PC-3 (cell line): ENCODE measurements at regions not wholly inside any gene's neighbourhood (a gene's known extent, or its start where the extent isn't known, plus 50 kb on each side); places are given as distances from the start of the nearest gene placed in this dataset.

Experiments used
- ATAC-seq: fragments of 200-7000 bp; cut with Tn5 transposase; 2 replicates; pipeline ENCODE4 v1.9.1; 2020; ENCODE audit warnings: mild to moderate bottlenecking, moderate library complexity
- BruUV-seq: library from RNA; stranded (reverse); fragments of 400-500 nt; replicated peaks from 2 replicates; lab custom pipeline; 2021; lab: Mats Ljungman, UMichigan
- CTCF ChIA-PET: fragments of 300-600 bp; sonication (Branson Sonifier 250); formaldehyde crosslinking; loops from one replicate; lab custom pipeline; 2022; ENCODE audit warnings: antibody characterized with exemption; lab: Charles Lee
- POLR2A ChIA-PET: fragments of 300-600 bp; sonication (Branson Sonifier 250); formaldehyde crosslinking; loops from one replicate; lab custom pipeline; 2022; ENCODE audit warnings: antibody characterized with exemption; ENCODE audit not compliant: unreplicated experiment; lab: Charles Lee
- DNase-seq: peaks from one replicate; pipeline ENCODE4 v3.0.0-alpha.2; 2015
- H2AFZ ChIP-seq: fragments of 300-600 bp; sonication (generic); 2 replicates; pipeline ENCODE4 v1.6.0; 2016; ENCODE audit warnings: antibody characterized with exemption, low read length
- H3F3A ChIP-seq: fragments of 300-600 bp; sonication (generic); one replicate; pipeline ENCODE4 v1.6.0; 2017; ENCODE audit warnings: antibody characterized with exemption, low read length, control low read depth, mild to moderate bottlenecking; ENCODE audit not compliant: unreplicated experiment
- H3K27ac ChIP-seq: fragments of 300-600 bp; sonication (generic); 2 replicates; pipeline ENCODE4 v1.5.1; 2016; ENCODE audit warnings: mild to moderate bottlenecking, low read length
- H3K27me3 ChIP-seq: fragments of 300-600 bp; sonication (generic); 2 replicates; pipeline ENCODE4 v1.6.1; 2016; ENCODE audit warnings: low read length, mixed read lengths
- H3K36me3 ChIP-seq: fragments of 300-600 bp; sonication (generic); 2 replicates; pipeline ENCODE4 v1.6.1; 2016; ENCODE audit warnings: low read depth, mixed run types, low read length, mixed read lengths
- H3K4me1 ChIP-seq: fragments of 300-600 bp; sonication (generic); 2 replicates; pipeline ENCODE4 v1.5.1; 2016; ENCODE audit warnings: low read length; ENCODE audit not compliant: insufficient read depth
- H3K4me2 ChIP-seq: fragments of 300-600 bp; sonication (generic); 2 replicates; pipeline ENCODE4 v1.6.0; 2016; ENCODE audit warnings: low read length
- H3K4me3 ChIP-seq: fragments of 300-600 bp; sonication (generic); 2 replicates; pipeline ENCODE4 v1.5.1; 2016; ENCODE audit warnings: mild to moderate bottlenecking, low read length, mixed read lengths
- H3K79me2 ChIP-seq: fragments of 300-600 bp; sonication (generic); 2 replicates; pipeline ENCODE4 v1.6.1; 2017; ENCODE audit warnings: low read length, mixed read lengths
- H3K9ac ChIP-seq: fragments of 300-600 bp; sonication (generic); 2 replicates; pipeline ENCODE4 v1.6.0; 2016; ENCODE audit warnings: mild to moderate bottlenecking, low read length
- H3K9me2 ChIP-seq: fragments of 300-600 bp; sonication (generic); replicated peaks from 2 replicates; pipeline ENCODE4 v1.6.1; 2016; ENCODE audit warnings: mixed run types, low read length, mixed read lengths
- H3K9me3 ChIP-seq: fragments of 300-600 bp; sonication (generic); 2 replicates; pipeline ENCODE4 v1.6.1; 2016; ENCODE audit warnings: low read length, mixed read lengths
- H4K20me1 ChIP-seq: fragments of 300-600 bp; sonication (generic); 2 replicates; pipeline ENCODE4 v1.6.1; 2016; ENCODE audit warnings: low read length, mixed read lengths
- EZH2 ChIP-seq: fragments of 300-600 bp; sonication (generic); IDR thresholded peaks from one replicate; pipeline ENCODE4 v1.6.1; 2017; ENCODE audit warnings: antibody characterized with exemption, mild to moderate bottlenecking, low read length; ENCODE audit not compliant: unreplicated experiment
- EZH2phosphoT487 ChIP-seq: fragments of 300-600 bp; sonication (generic); IDR thresholded peaks from 2 replicates; pipeline ENCODE4 v1.6.1; 2018; ENCODE audit warnings: mild to moderate bottlenecking, antibody characterized with exemption, low read length, borderline replicate concordance
- intact Hi-C: fragments of 100-400 bp; cut with micrococcal nuclease; formaldehyde crosslinking; loops from 2 replicates; pipeline ENCODE4 v1.9.0; 2023
- TF ChIP-seq, protein P1 (sequence below): fragments of 300-600 bp; sonication (generic); conservative IDR thresholded peaks from 2 replicates; pipeline ENCODE4 v1.5.1; 2017; ENCODE audit warnings: antibody characterized with exemption, low read depth, mild to moderate bottlenecking, low read length

- H3K79me2 ChIP-seq = no peaks in the 10 kb centered on the region
- intact Hi-C loops = no loop called here
- H3K27me3 ChIP-seq = no peaks in the 10 kb centered on the region
- TF ChIP-seq EZH2 (no peak), EZH2phosphoT487 (no peak)
- TF ChIP-seq, protein P1, sequence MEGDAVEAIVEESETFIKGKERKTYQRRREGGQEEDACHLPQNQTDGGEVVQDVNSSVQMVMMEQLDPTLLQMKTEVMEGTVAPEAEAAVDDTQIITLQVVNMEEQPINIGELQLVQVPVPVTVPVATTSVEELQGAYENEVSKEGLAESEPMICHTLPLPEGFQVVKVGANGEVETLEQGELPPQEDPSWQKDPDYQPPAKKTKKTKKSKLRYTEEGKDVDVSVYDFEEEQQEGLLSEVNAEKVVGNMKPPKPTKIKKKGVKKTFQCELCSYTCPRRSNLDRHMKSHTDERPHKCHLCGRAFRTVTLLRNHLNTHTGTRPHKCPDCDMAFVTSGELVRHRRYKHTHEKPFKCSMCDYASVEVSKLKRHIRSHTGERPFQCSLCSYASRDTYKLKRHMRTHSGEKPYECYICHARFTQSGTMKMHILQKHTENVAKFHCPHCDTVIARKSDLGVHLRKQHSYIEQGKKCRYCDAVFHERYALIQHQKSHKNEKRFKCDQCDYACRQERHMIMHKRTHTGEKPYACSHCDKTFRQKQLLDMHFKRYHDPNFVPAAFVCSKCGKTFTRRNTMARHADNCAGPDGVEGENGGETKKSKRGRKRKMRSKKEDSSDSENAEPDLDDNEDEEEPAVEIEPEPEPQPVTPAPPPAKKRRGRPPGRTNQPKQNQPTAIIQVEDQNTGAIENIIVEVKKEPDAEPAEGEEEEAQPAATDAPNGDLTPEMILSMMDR = no peak
- ChIA-PET CTCF (no interaction called here), POLR2A (no interaction called here)
- no TSS peak for BruUV-seq
- no peak overlapping the region for H3K4me2 ChIP-seq
- no peak overlapping the region for H3K27ac ChIP-seq
- H2AFZ ChIP-seq = no peak overlapping the region
- H3K9me3 ChIP-seq = no peaks in the 10 kb centered on the region
- no peaks in the 10 kb centered on the region for H3K36me3 ChIP-seq
- no peaks in the 10 kb centered on the region for H4K20me1 ChIP-seq
- H3K4me3 ChIP-seq = no peak overlapping the region
- H3F3A ChIP-seq = no peaks in the 10 kb centered on the region
- ATAC-seq (no peak), DNase-seq (no peak)
- H3K9me2 ChIP-seq = no peaks in the 10 kb centered on the region
- 0 out of 2 replicates have a peak, but pooled peaks cover 4% of the 10 kb centered on the region for H3K4me1 ChIP-seq
- no peak overlapping the region for H3K9ac ChIP-seq
Measured at GRCh38 chr15:39447346-39447745, 133.5 kb upstream of the THBS1 start.

DNA sequence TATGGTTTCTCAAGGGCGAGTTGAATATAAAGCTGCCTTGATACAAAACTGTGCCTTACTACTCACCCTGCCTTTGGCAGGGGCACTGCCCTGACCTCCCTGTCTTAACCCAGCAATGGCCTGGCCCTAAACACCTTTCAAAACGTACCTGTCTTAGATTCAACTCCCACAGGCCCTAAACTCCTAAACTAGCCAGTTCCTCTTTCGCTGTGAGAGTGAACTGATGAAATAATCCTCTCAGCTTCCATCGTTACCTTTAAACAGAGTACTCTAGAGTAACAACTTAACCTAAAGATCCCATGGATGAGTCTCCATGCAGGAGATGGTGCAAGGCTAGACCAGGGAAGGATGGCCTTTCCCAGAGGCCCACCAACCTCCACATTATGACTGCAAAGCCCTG lies 133.0 kb upstream of the THBS1 start:
- H3K9me2 ChIP-seq = no peaks in the 10 kb centered on the region
- H3F3A ChIP-seq = no peaks in the 10 kb centered on the region
- no peaks in the 10 kb centered on the region for H3K27me3 ChIP-seq
- H4K20me1 ChIP-seq = no peaks in the 10 kb centered on the region
- intact Hi-C loops = no loop called here
- DNase-seq = no peak
- no peaks in the 10 kb centered on the region for H3K9me3 ChIP-seq
- no peaks in the 10 kb centered on the region for H3K36me3 ChIP-seq
- CTCF ChIA-PET = no interaction called here
- BruUV-seq = no TSS peak
- ATAC-seq = no peak
- H3K27ac ChIP-seq = no peak overlapping the region
- no peak for TF ChIP-seq EZH2phosphoT487
- TF ChIP-seq EZH2 = no peak
- TF ChIP-seq, protein P1 = no peak
- 0 out of 2 replicates have a peak, but pooled peaks cover 1% of the 10 kb centered on the region for H3K4me1 ChIP-seq
- no peaks in the 10 kb centered on the region for H3K79me2 ChIP-seq
- no peak overlapping the region for H3K4me2 ChIP-seq
- no peak overlapping the region for H3K9ac ChIP-seq
- POLR2A ChIA-PET = no interaction called here
- H3K4me3 ChIP-seq = no peak overlapping the region
- H2AFZ ChIP-seq = no peak overlapping the region

DNA sequence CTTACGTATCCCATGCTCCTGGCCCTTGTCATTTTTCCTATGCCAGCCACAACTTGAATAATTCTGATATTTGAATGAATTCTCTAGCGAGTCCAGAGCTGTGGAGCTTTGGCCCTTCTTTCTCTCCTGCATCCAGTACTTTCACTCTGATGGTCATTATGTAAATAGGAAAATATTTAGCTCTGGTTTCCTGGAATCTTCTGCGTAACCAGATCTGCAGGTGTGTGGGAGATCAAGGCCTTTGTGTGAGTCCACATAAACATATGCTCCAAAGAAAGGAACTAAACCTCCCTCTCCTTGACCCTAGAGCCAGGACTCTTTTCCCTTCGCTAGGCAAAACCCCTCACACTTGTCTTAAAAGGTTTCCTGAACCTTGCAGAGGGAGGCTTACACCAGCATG lies 132.5 kb upstream of the THBS1 start:
- POLR2A ChIA-PET = no interaction called here
- TF ChIP-seq EZH2phosphoT487 (no peak), EZH2 (no peak)
- TF ChIP-seq, protein P1 = no peak
- Histone ChIP-seq H3K9ac (no peak overlapping the region), H3K27me3 (no peaks in the 10 kb centered on the region), H3K4me3 (no peak overlapping the region), H3K36me3 (no peaks in the 10 kb centered on the region), H3K9me3 (no peaks in the 10 kb centered on the region), H3F3A (no peaks in the 10 kb centered on the region), H3K9me2 (no peaks in the 10 kb centered on the region), H2AFZ (no peak overlapping the region), H3K79me2 (no peaks in the 10 kb centered on the region), H3K4me1 (no peaks in the 10 kb centered on the region), H3K27ac (no peak overlapping the region), H4K20me1 (no peaks in the 10 kb centered on the region), H3K4me2 (no peak overlapping the region)
- DNase-seq (no peak), ATAC-seq (no peak)
- intact Hi-C loops = no loop called here
- no TSS peak for BruUV-seq
- CTCF ChIA-PET = no interaction called here
